Activated CD4-positive, alpha-beta memory T cell treated with anti-CD3 and anti-CD28 coated beads, Interleukin-2, amount 10 ng/mL, durations not matched to agents 7 days and 5 days (primary cell): ENCODE measurements at regions not wholly inside any gene's neighbourhood (a gene's known extent, or its start where the extent isn't known, plus 50 kb on each side); places are given as distances from the start of the nearest gene placed in this dataset.

Experiments used
- CTCF ChIA-PET: fragments of 350-600 bp; sonication (Branson Sonifier 250); formaldehyde crosslinking; loops from one replicate; lab custom pipeline; 2021; ENCODE audit warnings: antibody characterized with exemption, inconsistent platforms; lab: Charles Lee
- POLR2A ChIA-PET: fragments of 350-600 bp; sonication (Branson Sonifier 250); formaldehyde crosslinking; loops from one replicate; lab custom pipeline; 2021; ENCODE audit warnings: antibody characterized with exemption; lab: Charles Lee
- DNase-seq: peaks from one replicate; pipeline ENCODE4 v3.0.0-alpha.2; 2020
- H3K27ac Mint-ChIP-seq: one replicate; pipeline ENCODE4 v1.8.0; 2021; ENCODE audit warnings: mild to moderate bottlenecking, mixed read lengths
- H3K27me3 Mint-ChIP-seq: one replicate; pipeline ENCODE4 v1.8.0; 2021; ENCODE audit warnings: mixed read lengths
- H3K36me3 Mint-ChIP-seq: one replicate; pipeline ENCODE4 v1.8.0; 2021; ENCODE audit warnings: low read depth, mixed read lengths
- H3K4me1 Mint-ChIP-seq: one replicate; pipeline ENCODE4 v1.8.0; 2021; ENCODE audit warnings: mixed read lengths
- H3K4me3 Mint-ChIP-seq: one replicate; pipeline ENCODE4 v1.8.0; 2021; ENCODE audit warnings: mild to moderate bottlenecking, mixed read lengths
- H3K9me3 Mint-ChIP-seq: one replicate; pipeline ENCODE4 v1.8.0; 2021; ENCODE audit warnings: mixed read lengths

DNA sequence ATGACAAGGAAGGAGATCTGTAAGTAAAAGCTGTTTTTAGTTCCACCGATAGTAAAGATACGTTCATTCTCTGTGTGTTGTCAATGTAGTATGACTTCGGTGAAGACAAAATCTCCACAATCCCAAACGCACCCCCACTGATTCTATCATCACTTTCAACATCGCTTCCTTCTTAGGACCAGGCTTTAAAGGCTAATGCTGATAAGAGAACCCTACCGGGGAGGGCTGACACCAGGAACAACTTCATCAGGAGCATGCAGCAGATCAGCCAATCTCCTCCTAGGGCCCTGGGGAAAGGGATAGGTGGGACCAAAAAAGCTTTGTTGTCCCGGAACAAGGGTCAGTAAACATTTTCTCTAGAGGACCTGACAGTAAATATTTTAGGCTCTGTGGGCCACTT, 334.1 kb downstream of the VPS13C start:
- Mint-ChIP-seq H3K4me3 (no peak overlapping the region), H3K9me3 (no peaks in the 10 kb centered on the region), H3K27me3 (peaks cover 19% of the 10 kb centered on the region), H3K4me1 (no peaks in the 10 kb centered on the region), H3K36me3 (no peaks in the 10 kb centered on the region), H3K27ac (no peak overlapping the region)
- ChIA-PET POLR2A (no interaction called here), CTCF (no interaction called here)
- DNase-seq, result no peak

DNA sequence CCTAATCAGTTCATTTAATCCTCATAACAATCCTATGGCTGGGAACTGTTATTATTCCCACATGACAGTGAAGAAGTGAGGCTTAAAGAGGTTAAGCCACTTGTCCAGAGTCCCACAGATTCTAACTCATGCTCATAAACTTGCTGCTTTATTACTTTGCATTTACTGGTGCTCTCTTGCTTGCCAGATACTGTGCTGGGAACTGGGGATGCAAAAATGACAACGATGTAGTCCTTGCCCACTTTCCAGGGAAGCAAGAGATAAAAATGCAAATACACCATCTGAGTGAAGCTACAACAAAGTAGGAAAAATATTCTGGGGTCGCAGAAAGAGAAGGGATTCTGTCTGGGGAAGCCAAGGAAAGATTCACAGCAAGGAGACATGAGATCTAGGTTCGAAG, 335.0 kb downstream of the VPS13C start:
- ChIA-PET CTCF (no interaction called here), POLR2A (no interaction called here)
- Mint-ChIP-seq H3K27me3 (peaks cover 24% of the 10 kb centered on the region), H3K9me3 (no peaks in the 10 kb centered on the region), H3K4me1 (no peaks in the 10 kb centered on the region), H3K36me3 (no peaks in the 10 kb centered on the region), H3K4me3 (no peak overlapping the region), H3K27ac (no peak overlapping the region)
- no peak for DNase-seq

DNA sequence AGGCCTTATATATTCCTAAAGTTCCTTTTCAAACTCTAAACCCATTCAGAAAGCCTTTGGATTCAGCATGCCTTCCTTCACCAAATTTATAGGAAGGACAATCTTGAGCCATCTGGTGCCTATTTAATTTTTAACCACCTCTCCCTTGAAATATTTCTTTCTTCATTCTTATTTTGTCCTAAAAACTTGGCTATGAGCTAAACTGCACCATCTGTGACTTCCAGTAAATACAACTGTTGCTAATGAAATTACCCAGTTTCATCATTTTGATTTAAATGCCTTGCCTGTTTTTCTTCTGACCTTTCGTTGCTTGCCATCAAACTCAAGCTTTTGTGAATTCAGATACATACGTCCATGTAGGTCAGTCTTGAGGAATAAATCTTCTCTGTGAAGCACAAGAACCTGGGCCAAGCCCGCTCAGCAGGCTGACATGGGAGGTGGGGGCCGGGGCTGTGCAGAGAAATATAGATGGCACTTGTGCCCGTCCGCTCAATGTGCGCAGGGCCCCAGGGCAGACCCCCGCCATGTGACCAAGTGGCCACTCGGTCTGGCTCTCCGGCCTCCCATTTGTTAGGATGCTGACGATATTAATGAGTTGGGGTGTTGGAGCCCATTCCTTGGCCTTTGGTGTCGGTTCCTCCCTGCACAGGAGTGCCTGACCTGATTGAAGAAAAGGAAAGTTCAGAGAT, 335.9 kb downstream of the VPS13C start:
- CTCF ChIA-PET, result no interaction called here

DNA sequence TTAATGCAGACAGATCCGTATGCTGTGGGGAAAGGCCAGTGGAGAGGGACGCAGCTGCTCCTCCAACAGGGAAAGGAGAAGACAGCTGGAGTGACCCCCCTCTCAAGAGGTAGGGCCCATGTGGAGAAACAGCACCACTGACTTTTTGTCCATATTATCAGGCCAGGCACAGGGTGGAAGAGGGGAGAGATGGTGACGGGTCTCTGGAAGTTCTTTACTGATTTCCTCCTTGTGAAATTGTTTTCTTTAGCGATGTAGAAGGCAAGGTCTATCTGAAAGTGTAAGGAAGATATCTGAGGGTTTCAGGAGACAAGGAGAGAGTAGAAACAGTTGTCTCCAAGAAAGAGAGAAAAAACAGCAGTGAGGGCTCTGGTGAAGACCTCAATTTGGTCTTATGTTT, 338.8 kb downstream of the VPS13C start:
- POLR2A ChIA-PET, result no interaction called here

More for the DNA sequence above, 335.9 kb downstream of the VPS13C start:
- Mint-ChIP-seq H3K36me3 (no peaks in the 10 kb centered on the region), H3K27me3 (peaks cover 28% of the 10 kb centered on the region), H3K9me3 (no peaks in the 10 kb centered on the region), H3K4me1 (no peaks in the 10 kb centered on the region), H3K4me3 (no peak overlapping the region), H3K27ac (no peak overlapping the region)
- POLR2A ChIA-PET, result no interaction called here
- no peak for DNase-seq

DNA sequence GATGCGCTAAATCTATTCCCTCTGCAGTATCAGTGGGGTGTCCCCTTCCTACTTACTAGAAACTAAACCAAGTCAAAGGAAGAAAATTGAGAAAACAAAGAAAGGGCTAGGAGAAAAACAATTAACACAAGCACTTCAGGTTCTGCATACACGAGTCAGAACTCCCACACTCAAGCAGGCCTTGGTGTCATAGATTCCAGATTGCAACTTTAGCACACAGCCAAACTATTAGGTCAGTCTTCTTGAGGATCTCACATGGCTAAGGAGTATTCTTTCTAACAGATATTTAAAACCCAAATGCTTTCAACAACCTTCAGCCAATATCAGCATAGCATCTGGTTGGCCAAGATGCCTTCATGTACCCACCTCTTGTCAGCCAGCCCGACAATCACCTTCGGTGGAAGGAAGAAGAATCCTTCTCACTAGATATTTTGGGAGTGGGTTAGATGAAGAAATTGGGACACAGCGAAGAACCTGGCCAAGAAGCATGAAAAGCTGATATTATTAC, 340.0 kb downstream of the VPS13C start:
- peaks cover 20% of the 10 kb centered on the region for H3K27me3 Mint-ChIP-seq
- DNase-seq, result no peak
- H3K4me3 Mint-ChIP-seq, result no peak overlapping the region
- H3K27ac Mint-ChIP-seq, result no peak overlapping the region
- no peaks in the 10 kb centered on the region for H3K4me1 Mint-ChIP-seq
- H3K36me3 Mint-ChIP-seq, result no peaks in the 10 kb centered on the region
- ChIA-PET CTCF (interaction anchor here (0.7 kb wide), 1 partner anchor 640 kb away, joined by 3 read pairs; no protein-coding TSS in a partner anchor), POLR2A (no interaction called here)
- no peaks in the 10 kb centered on the region for H3K9me3 Mint-ChIP-seq

More for the DNA sequence above, 338.8 kb downstream of the VPS13C start:
- Mint-ChIP-seq H3K9me3 (no peaks in the 10 kb centered on the region), H3K27me3 (peaks cover 23% of the 10 kb centered on the region), H3K36me3 (no peaks in the 10 kb centered on the region), H3K27ac (no peak overlapping the region), H3K4me3 (no peak overlapping the region), H3K4me1 (no peaks in the 10 kb centered on the region)
- DNase-seq, result no peak
- CTCF ChIA-PET, result no interaction called here

DNA sequence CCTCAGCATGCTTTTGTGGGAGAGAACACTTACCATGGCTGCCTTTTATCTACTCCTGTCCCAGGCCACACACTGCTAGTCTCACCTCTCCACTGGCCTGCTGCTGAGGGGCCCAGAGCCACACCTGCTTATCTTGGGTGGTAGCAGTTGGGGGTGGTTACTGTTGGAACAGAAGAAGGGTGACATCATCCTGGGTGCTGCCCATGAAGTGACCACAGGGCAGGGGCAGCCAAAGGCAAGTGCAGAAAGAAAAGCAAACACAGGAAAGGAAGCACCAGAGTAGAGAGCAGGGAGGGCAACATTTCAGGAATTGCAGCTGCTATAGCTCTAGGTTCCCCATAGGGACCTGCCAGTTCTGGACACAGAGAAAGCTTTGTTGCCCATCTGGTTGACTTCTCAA, 345.2 kb downstream of the VPS13C start:
- no peak for DNase-seq
- POLR2A ChIA-PET, result no interaction called here
- Mint-ChIP-seq H3K4me3 (no peak overlapping the region), H3K27ac (no peak overlapping the region), H3K27me3 (peaks cover 8% of the 10 kb centered on the region), H3K9me3 (no peaks in the 10 kb centered on the region), H3K4me1 (no peaks in the 10 kb centered on the region), H3K36me3 (no peaks in the 10 kb centered on the region)
- CTCF ChIA-PET, result no interaction called here

DNA sequence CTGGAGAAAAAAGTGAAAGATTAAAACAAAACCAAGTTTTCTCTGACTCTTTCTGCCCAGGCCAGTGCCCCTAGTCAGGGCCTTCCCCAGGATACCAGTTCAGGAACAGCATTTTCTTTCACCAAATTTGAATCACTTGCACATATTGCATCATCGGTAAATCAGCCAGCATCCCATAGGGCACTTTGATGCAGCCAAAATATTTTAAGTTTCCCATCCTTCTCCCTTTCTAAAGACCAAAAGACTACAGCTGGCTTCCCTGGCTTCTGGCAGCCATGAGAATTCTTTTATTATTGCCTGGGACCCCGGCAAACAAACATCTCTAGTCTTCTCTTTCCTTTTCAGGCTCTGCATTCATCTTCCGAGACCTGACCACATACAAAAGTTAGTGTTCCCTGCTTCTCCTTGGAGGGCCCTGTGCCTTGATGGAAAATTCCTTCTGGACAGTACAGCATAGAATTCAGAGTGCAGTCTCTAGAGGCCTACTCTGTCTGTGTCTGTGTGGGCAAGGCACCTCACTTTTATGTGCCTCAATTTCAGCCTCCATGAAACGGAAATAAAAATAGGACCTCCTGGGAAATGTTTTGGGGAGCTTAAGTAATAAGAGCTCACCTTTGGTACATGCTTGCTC, 348.0 kb downstream of the VPS13C start:
- Mint-ChIP-seq H3K9me3 (no peaks in the 10 kb centered on the region), H3K4me1 (no peaks in the 10 kb centered on the region), H3K4me3 (no peak overlapping the region), H3K36me3 (no peaks in the 10 kb centered on the region), H3K27ac (no peak overlapping the region), H3K27me3 (peaks cover 2% of the 10 kb centered on the region)
- ChIA-PET POLR2A (no interaction called here), CTCF (no interaction called here)
- no peak for DNase-seq

DNA sequence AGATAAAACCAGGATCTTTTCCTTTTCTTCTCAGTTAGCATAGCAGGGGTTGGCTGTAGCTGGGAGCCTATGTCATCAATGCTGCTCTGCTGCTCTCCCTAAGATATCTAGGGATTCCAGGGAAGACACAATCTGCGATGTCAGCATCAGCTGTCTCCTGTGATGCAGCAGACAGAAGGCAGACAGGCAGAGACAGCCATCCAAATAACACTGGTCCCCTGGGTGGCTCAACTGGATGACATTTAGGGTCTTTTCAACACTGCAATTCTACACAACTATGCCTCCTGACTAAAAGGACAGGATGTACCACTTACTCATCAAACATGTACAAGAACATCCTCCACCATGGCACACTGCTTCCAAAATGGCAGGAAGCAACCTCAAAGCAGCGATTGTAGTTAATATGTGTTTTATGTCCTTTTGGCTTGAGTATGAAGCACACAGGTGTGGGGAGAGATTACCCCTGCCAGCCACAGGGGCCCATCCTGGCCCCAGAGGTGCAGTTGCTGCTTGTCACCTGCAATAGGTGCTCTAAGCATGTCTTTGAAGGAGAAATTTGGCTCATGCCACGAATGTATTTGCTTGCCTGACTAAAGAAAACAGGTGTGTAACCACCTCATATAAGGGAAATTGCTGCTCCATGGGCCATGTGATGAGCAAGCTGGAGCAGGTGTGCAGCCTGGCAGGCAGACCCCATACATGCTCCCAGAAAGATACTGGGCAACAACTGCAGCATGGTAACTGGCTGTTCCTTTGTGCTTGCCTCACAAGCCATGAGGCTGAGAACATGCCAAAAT, 357.8 kb downstream of the VPS13C start:
- no peak overlapping the region for H3K4me3 Mint-ChIP-seq
- no peaks in the 10 kb centered on the region for H3K4me1 Mint-ChIP-seq
- no peak overlapping the region for H3K27ac Mint-ChIP-seq
- H3K27me3 Mint-ChIP-seq, result peaks cover 8% of the 10 kb centered on the region
- POLR2A ChIA-PET, result no interaction called here
- no peaks in the 10 kb centered on the region for H3K36me3 Mint-ChIP-seq
- no peak for DNase-seq
- no peaks in the 10 kb centered on the region for H3K9me3 Mint-ChIP-seq
- CTCF ChIA-PET, result no interaction called here

DNA sequence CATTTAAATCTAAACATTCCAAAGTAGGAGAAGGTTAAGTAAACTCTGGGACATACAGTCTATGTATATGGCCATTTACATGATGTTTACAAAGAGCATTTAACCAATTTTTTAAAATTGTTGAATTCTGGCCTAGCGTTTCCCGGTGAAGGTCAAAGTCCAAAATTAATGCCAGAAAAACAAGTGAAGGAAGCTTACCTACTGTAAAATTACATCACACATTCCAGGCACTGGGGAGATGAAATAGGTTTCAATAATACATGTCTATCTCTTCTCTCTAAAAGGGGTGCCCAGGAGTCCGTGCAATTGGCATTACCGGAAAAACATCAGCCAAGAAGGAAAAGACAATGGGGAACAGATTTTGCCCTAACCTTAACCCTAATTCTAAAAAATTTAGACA, 358.8 kb downstream of the VPS13C start:
- CTCF ChIA-PET, result no interaction called here

DNA sequence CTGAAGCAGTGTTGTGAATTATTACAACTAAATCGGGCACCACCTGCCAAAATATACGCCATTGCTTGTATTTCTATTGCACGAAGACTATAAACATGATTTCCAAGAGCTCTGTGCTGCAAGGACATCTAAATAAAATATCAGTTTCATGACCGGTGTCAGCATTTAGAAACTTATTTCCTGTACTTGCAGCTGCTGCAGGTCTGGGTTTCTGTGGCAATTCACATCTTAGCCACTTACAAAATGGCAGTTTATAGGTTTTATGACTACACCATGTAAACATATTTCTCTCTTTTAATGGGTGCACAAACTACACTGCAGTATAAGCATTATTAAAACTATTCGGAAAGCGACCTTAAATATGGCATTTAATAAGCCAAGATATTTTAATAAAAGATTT, 359.4 kb downstream of the VPS13C start:
- H3K27me3 Mint-ChIP-seq, result peaks cover 11% of the 10 kb centered on the region
- H3K9me3 Mint-ChIP-seq, result no peaks in the 10 kb centered on the region
- ChIA-PET CTCF (no interaction called here), POLR2A (no interaction called here)
- no peaks in the 10 kb centered on the region for H3K36me3 Mint-ChIP-seq
- H3K4me3 Mint-ChIP-seq, result no peak overlapping the region
- H3K27ac Mint-ChIP-seq, result no peak overlapping the region
- no peak for DNase-seq
- no peaks in the 10 kb centered on the region for H3K4me1 Mint-ChIP-seq

More for the DNA sequence above, 358.8 kb downstream of the VPS13C start:
- DNase-seq, result no peak
- no peak overlapping the region for H3K4me3 Mint-ChIP-seq
- H3K4me1 Mint-ChIP-seq, result no peaks in the 10 kb centered on the region
- POLR2A ChIA-PET, result no interaction called here
- peaks cover 11% of the 10 kb centered on the region for H3K27me3 Mint-ChIP-seq
- H3K9me3 Mint-ChIP-seq, result no peaks in the 10 kb centered on the region
- no peak overlapping the region for H3K27ac Mint-ChIP-seq
- H3K36me3 Mint-ChIP-seq, result no peaks in the 10 kb centered on the region

DNA sequence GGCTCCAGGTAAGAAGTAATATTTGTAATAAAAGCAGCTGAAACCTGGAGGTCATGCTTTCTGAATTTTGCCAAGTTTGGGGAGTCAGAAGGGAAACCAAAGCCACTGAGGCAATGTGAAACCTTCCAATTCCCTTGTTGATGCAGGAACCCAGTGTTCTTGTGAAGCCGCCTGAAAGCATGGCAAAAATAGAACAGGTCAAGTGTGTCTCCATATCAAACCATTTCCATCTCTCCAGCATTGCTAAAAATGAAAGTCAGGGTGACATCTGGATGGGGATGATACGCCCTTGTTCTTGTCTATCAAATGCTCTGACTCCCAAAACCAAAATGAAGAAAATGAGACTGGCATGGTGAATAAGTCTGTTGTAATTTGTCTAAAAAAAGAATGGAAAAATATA, 362.5 kb downstream of the VPS13C start:
- CTCF ChIA-PET, result no interaction called here
- Mint-ChIP-seq H3K27me3 (peaks cover 8% of the 10 kb centered on the region), H3K4me1 (no peaks in the 10 kb centered on the region), H3K4me3 (no peak overlapping the region), H3K36me3 (no peaks in the 10 kb centered on the region), H3K9me3 (no peaks in the 10 kb centered on the region), H3K27ac (no peak overlapping the region)
- POLR2A ChIA-PET, result no interaction called here
- DNase-seq, result no peak

DNA sequence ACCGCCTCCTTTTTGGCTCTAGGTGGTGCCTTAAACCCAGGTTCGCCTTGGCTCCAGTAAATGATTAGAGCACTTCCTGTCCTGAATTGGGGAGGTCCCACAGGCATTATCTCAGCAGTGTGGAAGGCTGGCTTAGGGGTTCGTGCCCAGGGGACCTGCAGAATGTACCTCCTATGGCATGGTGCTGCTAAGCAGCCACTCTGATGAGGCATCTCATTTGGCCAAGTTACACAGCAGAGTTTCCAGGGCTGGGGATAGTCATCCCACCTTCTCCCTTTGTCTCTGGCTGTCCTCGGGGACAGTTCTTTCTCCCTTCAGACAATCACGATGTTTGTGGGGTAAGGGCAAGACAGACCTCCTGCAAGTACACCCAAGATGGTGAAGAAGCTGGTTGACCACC, 371.2 kb downstream of the VPS13C start:
- POLR2A ChIA-PET, result no interaction called here
- CTCF ChIA-PET, result no interaction called here
- no peak for DNase-seq
- Mint-ChIP-seq H3K9me3 (no peaks in the 10 kb centered on the region), H3K4me3 (no peak overlapping the region), H3K27ac (no peak overlapping the region), H3K36me3 (no peaks in the 10 kb centered on the region), H3K27me3 (peaks cover 13% of the 10 kb centered on the region), H3K4me1 (no peaks in the 10 kb centered on the region)

DNA sequence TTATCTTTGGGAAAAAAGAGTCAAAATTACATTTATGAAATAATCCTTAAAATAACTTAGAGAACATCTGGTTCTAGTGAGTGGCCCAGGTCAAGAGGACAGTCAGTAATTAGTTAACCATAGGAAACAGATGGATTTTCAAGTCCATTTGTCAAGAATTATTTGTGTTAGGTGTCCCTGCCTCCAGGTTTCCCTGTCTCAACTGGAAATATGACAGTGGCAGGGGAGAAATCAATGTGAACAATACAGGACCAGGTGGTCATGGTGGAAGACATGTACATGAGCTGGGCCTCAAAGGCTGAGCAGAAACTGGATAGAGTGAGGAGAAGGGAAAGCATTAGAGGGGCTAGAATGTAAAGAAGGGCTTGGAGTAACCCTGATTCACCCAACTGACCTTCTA, 372.6 kb downstream of the VPS13C start:
- no peak overlapping the region for H3K27ac Mint-ChIP-seq
- no peaks in the 10 kb centered on the region for H3K4me1 Mint-ChIP-seq
- CTCF ChIA-PET, result no interaction called here
- no peaks in the 10 kb centered on the region for H3K36me3 Mint-ChIP-seq
- no peak overlapping the region for H3K4me3 Mint-ChIP-seq
- DNase-seq, result no peak
- POLR2A ChIA-PET, result no interaction called here
- H3K27me3 Mint-ChIP-seq, result peaks cover 9% of the 10 kb centered on the region
- H3K9me3 Mint-ChIP-seq, result no peaks in the 10 kb centered on the region
